ENCODE measurements at regions not wholly inside any gene's neighbourhood (a gene's known extent, or its start where the extent isn't known, plus 50 kb on each side); places are given as distances from the start of the nearest gene placed in this dataset.

DNA sequence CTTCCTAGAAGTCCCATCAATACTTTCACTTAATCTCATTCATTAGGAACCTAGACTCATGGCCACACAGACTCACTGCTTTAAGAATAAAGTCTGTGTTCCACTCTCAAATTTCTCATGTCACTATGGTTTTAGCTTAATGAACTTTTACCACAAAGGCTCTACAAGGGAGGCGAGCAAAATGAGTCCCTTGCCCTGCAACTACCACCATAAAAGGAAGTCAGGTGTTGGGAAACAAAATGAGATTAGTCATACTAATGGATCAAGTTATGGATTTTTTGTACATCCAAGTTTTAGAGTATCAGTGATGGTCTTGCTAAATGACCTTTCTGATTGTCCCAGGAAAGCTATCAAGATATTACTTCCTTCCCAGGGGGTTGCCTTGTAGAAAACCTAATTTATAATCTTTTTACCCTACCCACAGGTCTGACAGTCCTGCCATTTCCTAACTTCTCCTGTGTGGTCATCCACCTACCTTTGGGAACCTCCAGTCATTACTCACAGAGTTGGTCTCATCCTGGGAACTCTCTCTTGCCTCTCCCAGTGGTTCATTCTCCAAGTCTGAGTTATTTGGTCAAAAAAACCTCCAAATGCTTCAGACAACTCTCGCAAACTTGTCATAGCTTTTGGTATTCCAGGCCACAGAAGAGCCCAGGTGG, 51.8 kb upstream of the SLC16A1 start:
- ATAC-seq (ENCODE audit: low FRiP score), result no peak
- TF ChIP-seq CTCF (IDR thresholded peaks at IDR 0.05), result no peak

GRCh38 chr1:113008365-113008714, 52.3 kb upstream of the SLC16A1 start:
- ATAC-seq (ENCODE audit: low FRiP score) (no peak), DNase-seq (ENCODE audit: low spot score) (no peak)
- TF ChIP-seq CTCF (IDR thresholded peaks at IDR 0.05), result no peak

More for the DNA sequence above, 51.8 kb upstream of the SLC16A1 start:
- DNase-seq (ENCODE audit: low spot score), result no peak

DNA sequence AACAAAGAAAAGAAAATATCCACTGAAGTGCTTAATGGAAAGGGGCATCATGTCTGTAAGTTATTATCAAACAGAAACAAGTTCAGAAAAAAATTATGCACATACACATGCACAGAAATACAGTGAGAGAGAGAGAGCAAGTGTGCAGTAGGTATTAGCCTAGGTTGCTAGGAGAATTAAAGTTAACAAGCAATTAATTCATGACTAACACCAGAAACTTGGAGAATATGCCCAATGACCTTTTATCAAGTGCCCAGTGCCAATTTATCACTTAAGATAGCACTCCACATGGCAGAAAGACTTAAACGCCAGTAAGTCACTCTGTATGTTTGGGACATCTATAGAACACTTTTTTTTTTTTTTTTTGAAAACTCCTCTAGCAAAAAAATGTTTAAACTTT, 56.2 kb upstream of the SLC16A1 start:
- peak; percentile 83 for ATAC-seq (ENCODE audit: low FRiP score)
- DNase-seq (ENCODE audit: low spot score), result no peak
- no peak for TF ChIP-seq CTCF (IDR thresholded peaks at IDR 0.05)

DNA sequence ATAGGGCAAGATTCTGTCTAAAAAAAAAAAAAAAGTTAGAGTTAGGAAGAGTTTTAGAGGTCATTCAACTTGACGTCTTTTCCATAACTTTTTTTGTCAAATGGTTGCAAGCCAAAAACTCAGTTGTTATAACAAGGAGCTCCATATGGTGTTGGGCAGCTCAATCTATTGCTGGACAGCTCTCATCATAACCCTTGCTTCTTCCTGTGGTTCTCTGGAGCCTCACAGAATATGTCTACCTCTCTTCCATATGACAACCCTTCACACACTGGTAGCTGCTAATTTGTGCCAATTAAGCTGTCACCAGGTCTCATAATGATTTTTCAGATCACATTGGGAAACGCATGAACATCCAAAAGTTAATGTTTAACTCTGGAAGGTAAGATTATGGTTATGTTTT, 57.8 kb upstream of the SLC16A1 start:
- TF ChIP-seq CTCF (IDR thresholded peaks at IDR 0.05), result no peak
- no peak for DNase-seq (ENCODE audit: low spot score)
- ATAC-seq (ENCODE audit: low FRiP score), result no peak

GRCh38 chr1:113014508-113014907, 58.5 kb upstream of the LRIG2 start:
- no peak for ATAC-seq (ENCODE audit: low FRiP score)
- TF ChIP-seq CTCF (IDR thresholded peaks at IDR 0.05), result no peak
- no peak for DNase-seq (ENCODE audit: low spot score)

DNA sequence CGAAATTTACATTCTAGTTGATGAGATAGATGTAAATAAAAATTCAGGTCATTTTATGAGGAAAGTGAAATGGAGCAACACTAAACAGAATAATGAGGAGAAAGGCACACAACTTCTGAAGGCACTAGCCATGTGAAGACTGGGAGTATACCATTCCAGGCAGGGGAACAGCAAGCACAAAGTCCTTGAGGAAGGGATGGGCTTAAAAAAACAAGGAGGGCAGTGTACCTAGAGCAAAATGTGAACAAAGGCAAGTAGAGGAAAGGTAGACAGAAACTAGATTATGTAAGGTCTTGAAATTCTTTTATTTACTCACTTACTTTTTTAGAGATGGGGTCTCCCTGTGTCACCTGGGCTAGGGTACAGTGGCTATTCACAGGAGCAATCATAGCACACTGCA, 54.1 kb upstream of the LRIG2 start:
- TF ChIP-seq CTCF (IDR thresholded peaks at IDR 0.05), result no peak
- no peak for ATAC-seq (ENCODE audit: low FRiP score)
- DNase-seq (ENCODE audit: low spot score), result no peak

GRCh38 chr1:113021430-113022085, 51.4 kb upstream of the LRIG2 start:
- TF ChIP-seq CTCF (IDR thresholded peaks at IDR 0.05), result no peak
- ATAC-seq (ENCODE audit: low FRiP score) (peak; percentile 62), DNase-seq (ENCODE audit: low spot score) (no peak)
